Retinal pigment epithelial cell (primary cell): ENCODE measurements at regions not wholly inside any gene's neighbourhood (a gene's known extent, or its start where the extent isn't known, plus 50 kb on each side); places are given as distances from the start of the nearest gene placed in this dataset.

Experiments used
- DNase-seq: peaks from one replicate; pipeline ENCODE4 v3.0.0-alpha.2; 2010; ENCODE audit warnings: low read depth
- H3K4me3 ChIP-seq: 2 replicates; pipeline ENCODE4 v1.5.1; 2011; ENCODE audit warnings: mild to moderate bottlenecking, low read length, control low read depth, moderate library complexity
- CTCF ChIP-seq: conservative IDR thresholded peaks from 2 replicates; pipeline ENCODE4 v1.5.1; 2011; ENCODE audit warnings: low read depth, low read length, control low read depth, inconsistent platforms

GRCh38 chr6:4676016-4676415 lies 100.2 kb upstream of the CDYL start:
- DNase-seq: no peak
- no peak overlapping the region for H3K4me3 ChIP-seq
- no peak for TF ChIP-seq CTCF

GRCh38 chr6:4675121-4675520 lies 101.1 kb upstream of the CDYL start:
- DNase-seq: no peak
- TF ChIP-seq CTCF: no peak
- H3K4me3 ChIP-seq: no peak overlapping the region

GRCh38 chr6:4673861-4674260 lies 102.3 kb upstream of the CDYL start:
- no peak for DNase-seq
- no peak for TF ChIP-seq CTCF

GRCh38 chr6:4672772-4673171 lies 103.4 kb upstream of the CDYL start:
- TF ChIP-seq CTCF: no peak
- H3K4me3 ChIP-seq: no peak overlapping the region
- DNase-seq: peak; percentile 33

More at GRCh38 chr6:4673861-4674260, 102.3 kb upstream of the CDYL start:
- no peak overlapping the region for H3K4me3 ChIP-seq

- TF ChIP-seq CTCF: no peak
- no peak for DNase-seq
- H3K4me3 ChIP-seq: no peak overlapping the region
These were observed 104.6 kb upstream of the CDYL start for GRCh38 chr6:4671587-4672115.

- no peak for DNase-seq
- TF ChIP-seq CTCF: no peak
- H3K4me3 ChIP-seq: no peak overlapping the region
These were observed 105.3 kb upstream of the CDYL start for GRCh38 chr6:4670824-4671409.

GRCh38 chr6:4670290-4670689 lies 105.9 kb upstream of the CDYL start:
- DNase-seq: no peak
- no peak overlapping the region for H3K4me3 ChIP-seq
- TF ChIP-seq CTCF: no peak
